A673 (cell line): ENCODE measurements at regions not wholly inside any gene's neighbourhood (a gene's known extent, or its start where the extent isn't known, plus 50 kb on each side); places are given as distances from the start of the nearest gene placed in this dataset.

Experiments used
- CTCF ChIP-seq: fragments of 300-800, 200-600 bp; sonication (generic); conservative IDR thresholded peaks from 2 replicates; pipeline ENCODE4 v1.5.1; 2017; ENCODE audit warnings: low read depth, mild to moderate bottlenecking, antibody characterized with exemption, low read length, moderate library complexity, mixed read lengths
- EZH2 ChIP-seq: fragments of 200-600 bp; sonication (generic); IDR thresholded peaks from 2 replicates; pipeline ENCODE4 v1.6.1; 2017; ENCODE audit warnings: borderline replicate concordance, low read depth, mild to moderate bottlenecking, mixed read lengths, antibody characterized with exemption, low read length; ENCODE audit not compliant: poor library complexity, severe bottlenecking

GRCh38 chr5:174275959-174276358, 230.5 kb downstream of the NSG2 start:
- TF ChIP-seq CTCF, result no peak
- TF ChIP-seq EZH2, result no peak
